A673 (cell line): ENCODE measurements at regions not wholly inside any gene's neighbourhood (a gene's known extent, or its start where the extent isn't known, plus 50 kb on each side); places are given as distances from the start of the nearest gene placed in this dataset.

Experiments
- EZH2 ChIP-seq: fragments of 200-600 bp; sonication (generic); IDR thresholded peaks from 2 replicates; pipeline ENCODE4 v1.6.1; 2017; ENCODE audit warnings: borderline replicate concordance, low read depth, mild to moderate bottlenecking, mixed read lengths, antibody characterized with exemption, low read length; ENCODE audit not compliant: poor library complexity, severe bottlenecking
- TF ChIP-seq, protein P1 (sequence below): fragments of 300-800, 200-600 bp; sonication (generic); conservative IDR thresholded peaks from 2 replicates; pipeline ENCODE4 v1.5.1; 2017; ENCODE audit warnings: low read depth, mild to moderate bottlenecking, antibody characterized with exemption, low read length, moderate library complexity, mixed read lengths

- TF ChIP-seq, protein P1, sequence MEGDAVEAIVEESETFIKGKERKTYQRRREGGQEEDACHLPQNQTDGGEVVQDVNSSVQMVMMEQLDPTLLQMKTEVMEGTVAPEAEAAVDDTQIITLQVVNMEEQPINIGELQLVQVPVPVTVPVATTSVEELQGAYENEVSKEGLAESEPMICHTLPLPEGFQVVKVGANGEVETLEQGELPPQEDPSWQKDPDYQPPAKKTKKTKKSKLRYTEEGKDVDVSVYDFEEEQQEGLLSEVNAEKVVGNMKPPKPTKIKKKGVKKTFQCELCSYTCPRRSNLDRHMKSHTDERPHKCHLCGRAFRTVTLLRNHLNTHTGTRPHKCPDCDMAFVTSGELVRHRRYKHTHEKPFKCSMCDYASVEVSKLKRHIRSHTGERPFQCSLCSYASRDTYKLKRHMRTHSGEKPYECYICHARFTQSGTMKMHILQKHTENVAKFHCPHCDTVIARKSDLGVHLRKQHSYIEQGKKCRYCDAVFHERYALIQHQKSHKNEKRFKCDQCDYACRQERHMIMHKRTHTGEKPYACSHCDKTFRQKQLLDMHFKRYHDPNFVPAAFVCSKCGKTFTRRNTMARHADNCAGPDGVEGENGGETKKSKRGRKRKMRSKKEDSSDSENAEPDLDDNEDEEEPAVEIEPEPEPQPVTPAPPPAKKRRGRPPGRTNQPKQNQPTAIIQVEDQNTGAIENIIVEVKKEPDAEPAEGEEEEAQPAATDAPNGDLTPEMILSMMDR = no peak
- no peak for TF ChIP-seq EZH2
Observed at GRCh38 chr5:179472174-179472573, 78.2 kb upstream of the RUFY1 start.
